ENCODE measurements at regions not wholly inside any gene's neighbourhood (a gene's known extent, or its start where the extent isn't known, plus 50 kb on each side); places are given as distances from the start of the nearest gene placed in this dataset.

DNA sequence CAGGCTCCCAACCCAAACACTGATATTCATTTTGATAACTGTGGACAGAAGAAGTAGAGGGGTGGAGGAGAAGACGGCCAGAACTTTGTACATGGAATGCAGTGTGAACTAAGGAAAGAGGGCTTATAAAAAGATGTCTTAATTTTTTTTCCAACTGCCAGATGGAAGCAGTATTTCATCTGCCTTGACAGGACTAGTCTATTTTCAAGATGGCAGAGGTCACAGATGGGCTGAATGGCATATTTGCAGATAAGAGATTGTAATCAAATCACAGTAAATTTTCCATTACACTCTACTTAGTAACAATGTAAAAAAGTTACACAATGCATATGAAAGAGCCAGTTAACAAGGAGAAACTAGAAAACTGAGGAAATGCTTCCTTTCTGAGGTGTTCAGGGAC lies 246.8 kb upstream of the FMN2 start:
- Histone ChIP-seq H3K36me3 (replicated peaks in 1 of 2) (no peaks in the 10 kb centered on the region), H3K27me3 (no peaks in the 10 kb centered on the region), H3K27ac (no peak overlapping the region), H3K4me1 (replicated peaks in 1 of 2) (no peaks in the 10 kb centered on the region), H3K4me3 (no peak overlapping the region), H3K9me3 (replicated peaks in 1 of 3) (no peaks in the 10 kb centered on the region)
- DNase-seq = no peak
- TF ChIP-seq, protein P1, sequence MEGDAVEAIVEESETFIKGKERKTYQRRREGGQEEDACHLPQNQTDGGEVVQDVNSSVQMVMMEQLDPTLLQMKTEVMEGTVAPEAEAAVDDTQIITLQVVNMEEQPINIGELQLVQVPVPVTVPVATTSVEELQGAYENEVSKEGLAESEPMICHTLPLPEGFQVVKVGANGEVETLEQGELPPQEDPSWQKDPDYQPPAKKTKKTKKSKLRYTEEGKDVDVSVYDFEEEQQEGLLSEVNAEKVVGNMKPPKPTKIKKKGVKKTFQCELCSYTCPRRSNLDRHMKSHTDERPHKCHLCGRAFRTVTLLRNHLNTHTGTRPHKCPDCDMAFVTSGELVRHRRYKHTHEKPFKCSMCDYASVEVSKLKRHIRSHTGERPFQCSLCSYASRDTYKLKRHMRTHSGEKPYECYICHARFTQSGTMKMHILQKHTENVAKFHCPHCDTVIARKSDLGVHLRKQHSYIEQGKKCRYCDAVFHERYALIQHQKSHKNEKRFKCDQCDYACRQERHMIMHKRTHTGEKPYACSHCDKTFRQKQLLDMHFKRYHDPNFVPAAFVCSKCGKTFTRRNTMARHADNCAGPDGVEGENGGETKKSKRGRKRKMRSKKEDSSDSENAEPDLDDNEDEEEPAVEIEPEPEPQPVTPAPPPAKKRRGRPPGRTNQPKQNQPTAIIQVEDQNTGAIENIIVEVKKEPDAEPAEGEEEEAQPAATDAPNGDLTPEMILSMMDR (IDR thresholded peaks at IDR 0.05) = no peak
- TF ChIP-seq POLR2A (IDR thresholded peaks at IDR 0.05) = no peak
- 39 to 67% (median 54%) methylated on average over 1 of the region's 1 CpG for WGBS, 4 donors
- intact Hi-C loops (cut with DNase I) = no loop called here

DNA sequence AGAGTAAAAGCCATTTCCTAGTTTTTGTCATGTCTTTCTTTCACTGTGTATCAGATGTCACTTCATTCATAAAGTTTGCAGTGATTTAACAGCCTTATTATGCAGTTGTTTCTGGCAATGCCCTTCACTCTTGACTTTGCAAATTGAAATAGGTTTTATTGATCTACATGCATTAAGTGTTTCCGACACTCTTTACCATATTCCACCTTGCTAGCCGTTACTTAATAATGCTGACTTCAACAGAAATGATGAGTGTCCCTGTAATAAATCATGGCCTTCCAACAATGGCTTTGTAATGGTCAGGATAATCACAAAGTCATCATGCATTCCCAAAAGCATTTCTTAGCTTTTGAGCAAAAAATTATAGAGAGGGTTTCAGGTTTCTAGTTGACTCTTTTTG lies 236.8 kb upstream of the FMN2 start:
- Histone ChIP-seq H3K4me3 (no peak overlapping the region), H3K4me1 (replicated peaks in 1 of 2) (no peaks in the 10 kb centered on the region), H3K27ac (no peak overlapping the region), H3K9me3 (replicated peaks in 1 of 3) (no peaks in the 10 kb centered on the region), H3K27me3 (no peaks in the 10 kb centered on the region), H3K36me3 (replicated peaks in 1 of 2) (no peaks in the 10 kb centered on the region)
- DNase-seq = no peak
- 70 to 81% (median 74%) methylated on average over 2 of the region's 2 CpGs for WGBS, 4 donors
- TF ChIP-seq, protein P1 (IDR thresholded peaks at IDR 0.05) = no peak
- TF ChIP-seq POLR2A (IDR thresholded peaks at IDR 0.05) = no peak
- intact Hi-C loops (cut with DNase I) = no loop called here

DNA sequence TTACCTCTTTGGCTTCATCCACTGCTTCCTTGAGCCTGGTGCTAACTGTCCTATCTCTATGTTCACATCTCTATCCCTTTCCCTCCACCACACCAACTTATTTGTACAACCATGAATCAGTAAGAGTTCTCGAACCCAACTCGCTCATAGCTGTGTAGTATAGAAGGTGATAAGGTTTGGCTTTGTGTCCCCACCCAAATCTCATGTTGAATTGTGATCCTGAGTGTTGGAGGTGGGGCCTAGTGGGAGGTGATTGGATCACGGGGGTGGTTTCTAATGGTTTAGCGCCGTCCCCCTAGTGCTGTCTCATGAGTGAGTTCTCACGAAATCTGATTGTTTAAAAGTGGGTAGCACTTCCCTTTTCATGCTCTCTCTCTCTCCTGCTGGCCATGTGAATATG lies 235.6 kb upstream of the FMN2 start:
- TF ChIP-seq, protein P1 (IDR thresholded peaks at IDR 0.05) = no peak
- TF ChIP-seq POLR2A (IDR thresholded peaks at IDR 0.05) = no peak
- Histone ChIP-seq H3K36me3 (replicated peaks in 1 of 2) (no peaks in the 10 kb centered on the region), H3K4me1 (replicated peaks in 1 of 2) (no peaks in the 10 kb centered on the region), H3K9me3 (replicated peaks in 1 of 3) (no peaks in the 10 kb centered on the region), H3K27ac (no peak overlapping the region), H3K27me3 (no peaks in the 10 kb centered on the region), H3K4me3 (no peak overlapping the region)
- intact Hi-C loops (cut with DNase I) = no loop called here
- no peak for DNase-seq
- 70 to 80% (median 76%) methylated on average over 6 of the region's 6 CpGs for WGBS, 4 donors

DNA sequence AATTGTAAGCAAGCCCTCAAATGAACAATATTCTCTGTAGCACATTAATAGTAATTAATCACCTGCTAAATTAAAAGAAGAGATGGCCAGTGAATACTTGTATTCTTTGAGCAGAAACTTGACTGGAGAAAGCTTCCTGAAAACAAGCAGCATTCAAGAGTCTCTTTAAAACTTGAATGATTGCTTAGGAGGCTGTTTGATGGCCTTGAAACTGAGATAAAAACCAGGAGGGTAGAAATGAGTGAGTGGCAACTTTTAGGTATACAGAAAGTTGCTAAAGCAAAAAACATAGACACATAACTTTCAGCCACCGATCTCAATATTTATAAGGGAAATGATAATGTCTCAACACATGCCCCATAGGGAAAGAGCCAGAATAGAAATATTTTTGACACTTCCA lies 234.8 kb upstream of the FMN2 start:
- Histone ChIP-seq H3K27ac (no peak overlapping the region), H3K4me3 (no peak overlapping the region), H3K4me1 (replicated peaks in 1 of 2) (no peaks in the 10 kb centered on the region), H3K27me3 (no peaks in the 10 kb centered on the region), H3K36me3 (replicated peaks in 1 of 2) (no peaks in the 10 kb centered on the region), H3K9me3 (replicated peaks in 1 of 3) (no peaks in the 10 kb centered on the region)
- DNase-seq = no peak
- intact Hi-C loops (cut with DNase I) = no loop called here
- WGBS, 4 donors = 75 to 80% (median 79%) methylated on average over 1 of the region's 1 CpG
- TF ChIP-seq, protein P1 (IDR thresholded peaks at IDR 0.05) = no peak
- TF ChIP-seq POLR2A (IDR thresholded peaks at IDR 0.05) = no peak
